ENCODE measurements at regions not wholly inside any gene's neighbourhood (a gene's known extent, or its start where the extent isn't known, plus 50 kb on each side); places are given as distances from the start of the nearest gene placed in this dataset.
"Not testable (repeated sequence)": the region's sequence is repeated elsewhere in the genome, so short reads cannot be mapped to it uniquely, and the experiment has no call there.

- peak; percentile 42 for DNase-seq (ENCODE audit: low read depth)
- no peak for TF ChIP-seq CTCF (IDR thresholded peaks at IDR 0.05; ENCODE audit: insufficient read depth, low read depth, low read length)
- no peak overlapping the region for H3K4me3 ChIP-seq (ENCODE audit: low read depth, low read length)
These were observed 206.3 kb downstream of the SIPA1L2 start for GRCh38 chr1:232423591-232423990.

- no peak for TF ChIP-seq CTCF (IDR thresholded peaks at IDR 0.05; ENCODE audit: insufficient read depth, low read depth, low read length)
- DNase-seq (ENCODE audit: low read depth): peak; percentile 34
- no peak overlapping the region for H3K4me3 ChIP-seq (ENCODE audit: low read depth, low read length)
These were observed 207.0 kb downstream of the SIPA1L2 start for GRCh38 chr1:232422898-232423297.

GRCh38 chr1:232422098-232422497 lies 207.8 kb downstream of the SIPA1L2 start:
- no peak for TF ChIP-seq CTCF (IDR thresholded peaks at IDR 0.05; ENCODE audit: insufficient read depth, low read depth, low read length)
- DNase-seq (ENCODE audit: low read depth): peak; percentile 10
- no peak overlapping the region for H3K4me3 ChIP-seq (ENCODE audit: low read depth, low read length)

GRCh38 chr1:232421143-232421796 lies 208.7 kb downstream of the SIPA1L2 start:
- DNase-seq (ENCODE audit: low read depth): no peak
- H3K4me3 ChIP-seq (ENCODE audit: low read depth, low read length): no peak overlapping the region
- TF ChIP-seq CTCF (IDR thresholded peaks at IDR 0.05; ENCODE audit: insufficient read depth, low read depth, low read length): no peak

- DNase-seq (ENCODE audit: low read depth): no peak
- TF ChIP-seq CTCF (IDR thresholded peaks at IDR 0.05; ENCODE audit: insufficient read depth, low read depth, low read length): no peak
- no peak overlapping the region for H3K4me3 ChIP-seq (ENCODE audit: low read depth, low read length)
These were observed 212.2 kb downstream of the SIPA1L2 start for GRCh38 chr1:232417636-232418248.

GRCh38 chr1:232416026-232416568 lies 213.8 kb downstream of the SIPA1L2 start:
- H3K4me3 ChIP-seq (ENCODE audit: low read depth, low read length): no peak overlapping the region
- no peak for TF ChIP-seq CTCF (IDR thresholded peaks at IDR 0.05; ENCODE audit: insufficient read depth, low read depth, low read length)
- no peak for DNase-seq (ENCODE audit: low read depth)

- DNase-seq (ENCODE audit: low read depth); H3K4me3 ChIP-seq (ENCODE audit: low read depth, low read length): not testable (repeated sequence)
These were observed 214.5 kb downstream of the SIPA1L2 start for GRCh38 chr1:232415481-232415880.
